Activated T-cell treated with anti-CD3 and anti-CD28 coated beads, Interleukin-2, amount 50 U/mL, for 48 hours (primary cell): ENCODE measurements at regions not wholly inside any gene's neighbourhood (a gene's known extent, or its start where the extent isn't known, plus 50 kb on each side); places are given as distances from the start of the nearest gene placed in this dataset.

ENCODE experiments used
- DNase-seq, 2 experiments: peaks; one replicate each; pipeline ENCODE4 v3.0.0-alpha.2; 2020

DNA sequence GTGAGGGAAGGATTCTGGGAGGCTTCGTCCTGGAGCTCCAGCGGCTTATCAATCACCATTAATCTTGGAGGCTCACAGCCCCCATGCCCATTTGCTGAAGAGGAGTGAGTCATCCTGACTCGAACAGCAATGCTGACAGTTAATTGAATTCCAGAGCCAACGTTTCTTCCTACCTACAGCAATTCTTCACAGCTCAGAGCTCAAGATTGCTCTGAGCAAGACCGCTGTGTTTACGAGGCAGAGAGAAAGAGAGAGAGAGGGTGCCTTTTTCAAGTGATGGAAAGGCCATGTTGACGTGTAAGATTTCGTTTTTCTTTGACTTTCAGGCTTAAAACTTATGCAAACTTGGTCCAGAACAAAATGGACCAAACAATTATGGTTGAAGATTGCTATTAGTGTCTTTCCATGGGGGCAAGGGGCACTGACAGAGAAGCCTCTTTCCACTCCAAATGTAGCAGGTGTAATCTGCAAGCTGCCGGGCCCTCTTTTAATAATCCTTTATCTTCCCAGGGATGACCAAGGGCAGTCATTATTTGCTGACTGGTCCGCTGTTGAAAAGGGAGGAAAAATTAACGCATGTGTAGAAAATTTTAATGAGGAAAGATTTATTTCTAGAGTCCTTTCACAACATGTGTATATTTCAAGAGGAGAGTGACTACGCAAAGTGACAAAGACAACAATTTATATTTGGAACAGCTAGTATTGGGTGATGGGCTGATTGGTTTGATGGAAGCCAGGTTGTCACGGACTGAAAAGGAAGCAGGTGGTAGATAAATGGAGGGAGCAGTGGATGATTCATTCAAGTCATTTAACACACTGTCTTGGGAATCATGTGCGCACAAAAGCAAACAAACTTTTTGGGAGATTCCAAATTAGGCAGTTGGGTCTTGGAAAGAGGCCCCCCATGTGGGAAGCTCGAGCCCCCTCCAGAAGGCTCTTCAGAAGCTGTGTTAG is 136.1 kb upstream of the IRF2BP2 start:
- no peak for DNase-seq

DNA sequence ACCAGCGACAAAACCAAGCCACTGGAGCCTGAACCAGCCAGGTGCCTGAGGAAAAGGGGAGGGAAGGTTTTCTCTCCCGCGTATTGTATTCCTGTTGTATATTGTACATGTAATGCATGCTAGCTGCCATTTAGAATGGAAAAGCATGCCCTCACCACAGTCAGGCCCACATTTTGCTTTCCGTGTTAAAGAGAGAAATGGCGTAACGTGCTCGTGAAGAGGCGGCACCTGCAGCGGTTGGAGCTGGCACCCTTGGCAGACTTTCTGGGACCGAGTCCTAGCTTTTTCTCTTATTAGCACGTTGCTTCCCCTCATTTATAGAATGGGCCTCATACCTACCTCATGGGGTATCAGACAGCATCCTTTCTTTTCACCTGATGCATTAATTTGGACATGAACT is 135.3 kb upstream of the IRF2BP2 start:
- no peak for DNase-seq

GRCh38 chr1:234743791-234744611 is 134.0 kb upstream of the IRF2BP2 start:
- DNase-seq, result no peak

- no peak for DNase-seq
Observed at GRCh38 chr1:234742622-234743021, 132.6 kb upstream of the IRF2BP2 start.

- no peak for DNase-seq
Observed at GRCh38 chr1:234737967-234738314, 128.0 kb upstream of the IRF2BP2 start.

DNA sequence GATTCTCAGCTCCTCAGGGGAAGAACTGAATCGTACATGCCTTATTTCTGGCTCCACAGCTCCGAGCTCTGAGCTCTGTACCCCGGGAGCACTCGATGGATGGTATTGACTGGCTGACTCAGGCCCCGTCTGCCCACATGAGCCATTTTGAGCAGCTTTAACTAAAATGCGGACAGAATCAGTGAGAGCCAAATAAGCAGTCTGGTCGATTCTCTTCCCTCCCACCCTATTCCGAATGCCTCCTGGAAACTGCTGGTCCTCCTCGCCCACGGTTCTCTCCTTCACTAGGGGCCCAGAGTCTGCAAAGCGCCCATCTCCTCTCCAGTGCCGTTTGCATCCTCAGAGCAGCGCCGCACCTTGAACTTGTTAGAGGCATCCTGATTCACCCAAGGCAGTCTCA is 125.9 kb upstream of the IRF2BP2 start:
- no peak for DNase-seq

DNA sequence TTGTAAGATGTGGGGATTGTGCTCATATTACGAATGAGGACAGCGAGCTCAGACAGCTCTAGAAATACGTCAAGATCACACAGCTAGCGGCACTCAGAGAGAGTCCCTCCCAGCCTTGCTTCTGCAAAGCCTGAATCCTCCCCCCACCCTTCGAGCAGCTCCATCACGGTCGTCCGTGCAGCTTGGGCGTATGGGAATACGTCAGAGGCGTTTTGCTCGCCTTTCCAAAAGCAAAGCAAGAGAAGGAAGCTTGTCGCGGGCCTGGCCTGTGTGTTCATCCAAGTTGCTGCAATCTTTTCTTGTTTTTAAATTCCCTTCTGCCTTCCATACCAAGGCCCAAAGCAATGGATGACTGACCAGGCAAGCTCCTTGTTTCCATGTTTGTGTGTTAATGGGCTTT is 125.5 kb upstream of the IRF2BP2 start:
- no peak for DNase-seq

GRCh38 chr1:234734869-234735268 is 124.9 kb upstream of the IRF2BP2 start:
- DNase-seq, result no peak

DNA sequence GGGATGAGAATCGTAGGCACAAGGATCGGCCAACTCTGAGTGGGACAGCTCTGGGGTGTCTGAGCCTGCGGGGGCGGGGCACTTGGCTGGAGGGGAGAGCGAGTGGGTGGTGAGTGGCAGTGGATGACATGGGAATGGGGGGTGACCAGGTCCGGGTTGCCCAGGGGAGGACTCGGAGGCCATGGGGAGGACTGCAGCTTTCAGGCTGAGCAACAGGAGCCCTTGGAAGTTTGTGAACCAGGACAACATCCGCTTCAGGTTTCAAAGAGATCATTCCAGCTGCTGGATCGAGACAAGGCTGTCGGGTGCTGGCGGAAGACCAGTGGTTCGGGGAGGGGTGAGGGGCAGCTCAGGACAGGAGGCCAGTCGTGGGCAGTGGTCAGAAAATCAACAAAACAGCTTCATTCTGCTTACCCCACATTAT is 124.4 kb upstream of the IRF2BP2 start:
- DNase-seq, result no peak

DNA sequence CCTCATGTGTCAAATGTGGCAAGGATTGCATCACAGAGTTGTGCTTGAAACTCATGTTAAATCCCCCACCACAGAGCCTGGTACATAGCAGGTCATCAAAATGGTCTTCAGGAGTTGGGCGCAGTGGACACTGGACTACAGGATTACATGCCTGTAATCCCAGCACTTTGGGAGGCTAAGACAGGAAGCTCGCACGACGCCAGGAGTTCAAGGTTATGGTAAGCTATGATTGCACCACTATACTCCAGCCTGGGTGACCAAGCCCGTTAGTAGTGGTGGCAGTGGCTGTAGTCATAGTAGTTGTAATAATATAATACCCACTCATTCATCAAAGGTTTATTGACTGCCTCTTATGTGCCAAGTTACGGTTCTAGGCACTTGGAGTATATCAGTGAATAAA is 123.4 kb upstream of the IRF2BP2 start:
- DNase-seq, result no peak

DNA sequence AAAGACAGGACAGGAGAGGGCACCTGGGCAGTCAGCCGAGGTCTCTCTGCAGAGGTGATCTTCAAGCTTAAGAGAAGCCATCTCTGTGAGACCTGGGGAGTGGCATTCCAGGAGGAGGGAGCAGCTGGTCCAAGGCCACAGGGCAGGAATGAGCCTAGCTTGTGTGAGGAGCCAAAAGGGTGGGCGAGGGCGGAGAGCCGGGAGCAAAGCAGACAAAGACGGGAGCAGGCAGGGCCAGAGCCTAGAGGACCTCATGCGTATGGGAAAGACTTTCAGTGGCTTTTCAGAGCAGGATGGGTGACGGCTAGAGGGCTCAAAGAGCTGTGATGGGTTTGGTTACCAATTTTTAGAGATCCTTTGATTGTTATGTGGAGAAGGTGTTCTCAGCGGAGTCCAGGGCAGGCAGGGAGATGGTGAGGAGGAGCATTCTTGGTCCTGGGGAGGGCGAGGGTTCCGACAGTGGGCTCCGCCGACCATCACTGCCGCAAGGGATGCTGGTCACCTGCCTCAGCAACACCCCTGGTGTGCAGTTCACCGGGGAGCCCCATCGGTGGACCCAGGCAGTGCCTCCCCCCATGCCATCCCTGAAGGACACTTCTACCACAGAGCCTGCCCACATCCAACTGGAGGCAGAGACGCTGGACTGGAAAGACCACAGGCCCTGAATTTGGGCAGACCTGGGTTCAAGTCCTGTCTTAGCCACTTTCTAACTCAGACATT is 122.9 kb upstream of the IRF2BP2 start:
- DNase-seq, result no peak

DNA sequence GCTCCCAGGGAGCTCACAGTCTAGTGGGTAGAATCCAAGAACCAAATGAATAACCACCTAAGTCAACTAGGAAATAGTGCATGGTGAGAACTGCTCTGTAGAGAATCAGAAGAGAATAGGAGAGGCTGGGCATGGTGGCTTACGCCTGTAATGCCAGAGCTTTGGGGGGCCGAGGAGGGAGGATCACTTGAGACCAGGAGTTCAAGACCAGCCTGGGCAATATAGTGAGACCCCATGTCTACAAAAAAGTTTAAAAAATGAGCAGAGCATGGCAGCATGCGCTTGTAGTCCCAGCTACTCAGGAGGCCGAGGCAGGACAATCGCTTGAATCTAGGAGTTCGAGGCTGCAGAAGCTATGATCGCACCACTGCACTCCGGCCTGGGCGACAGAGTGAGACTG is 122.3 kb upstream of the IRF2BP2 start:
- DNase-seq, result no peak

DNA sequence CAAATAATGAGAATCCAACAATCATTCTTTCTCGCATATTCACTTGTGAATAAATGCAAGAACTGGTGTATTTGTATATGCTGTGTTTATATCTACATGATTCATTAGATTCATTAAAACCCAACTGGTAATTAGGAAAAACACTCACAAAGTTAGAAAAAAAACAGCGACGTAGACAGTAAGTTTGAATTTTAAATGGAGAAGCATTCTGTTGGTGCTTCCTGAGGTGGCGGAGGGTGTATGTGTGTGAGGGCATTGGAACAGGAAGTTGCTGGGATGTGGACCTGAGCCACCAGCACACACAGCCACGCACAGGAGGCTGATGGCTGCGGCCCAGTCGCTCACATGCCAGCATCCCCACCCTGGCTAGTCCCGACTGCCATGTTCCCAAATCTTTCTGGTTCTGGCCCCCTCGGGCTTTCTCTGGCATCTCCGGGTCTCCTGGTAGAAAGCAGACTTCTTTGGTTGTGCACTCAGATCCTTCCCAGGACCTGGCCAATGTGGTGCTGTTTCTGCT is 121.6 kb upstream of the IRF2BP2 start:
- DNase-seq, result peak; percentile 50 to 62

- peak; percentile 65 to 68 for DNase-seq
Observed at GRCh38 chr1:234730770-234731568, 121.0 kb upstream of the IRF2BP2 start.

GRCh38 chr1:234730475-234730769 is 120.4 kb upstream of the IRF2BP2 start:
- DNase-seq, result no peak

DNA sequence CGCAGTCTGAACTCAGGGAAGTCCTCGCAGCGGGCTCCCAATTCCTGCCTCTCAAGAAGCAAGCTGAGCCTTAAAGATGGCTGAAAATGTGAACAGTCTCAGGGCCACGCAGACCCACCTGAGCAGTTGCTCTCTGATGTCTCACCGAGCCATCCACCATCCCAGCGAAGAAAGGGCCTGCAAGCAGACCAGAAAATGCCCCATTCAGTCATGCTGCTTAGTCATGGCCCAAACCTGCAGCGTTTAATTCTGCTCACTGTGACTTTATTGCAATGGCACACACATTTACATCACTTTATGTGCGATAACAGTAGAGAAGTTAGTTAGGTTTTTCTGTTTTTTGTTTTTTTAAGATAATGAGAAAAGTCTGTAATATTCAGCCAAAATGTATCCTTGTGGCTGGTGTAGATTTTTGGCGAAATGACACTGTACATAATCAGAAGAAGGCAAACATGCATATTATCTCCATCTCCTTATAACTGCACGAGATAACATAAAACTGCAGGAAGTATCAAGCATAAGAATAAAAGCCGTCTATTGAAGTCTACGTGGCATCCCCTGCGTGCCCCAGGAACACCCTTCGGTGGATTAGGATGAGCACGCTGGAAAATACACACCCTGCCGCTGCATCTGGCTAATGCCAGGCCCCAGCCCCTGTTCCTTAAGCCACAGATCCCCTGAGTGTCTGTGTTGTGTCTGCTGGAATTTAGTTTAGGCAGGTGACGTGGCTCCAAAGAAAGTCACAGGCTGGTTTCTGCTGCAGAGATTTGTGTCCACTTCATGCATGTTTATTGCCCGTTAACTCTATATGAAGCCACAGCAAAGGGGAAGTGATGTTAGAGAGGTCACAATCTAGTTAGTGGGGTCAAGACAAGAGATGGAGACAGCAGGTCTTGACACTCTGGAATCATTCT is 119.8 kb upstream of the IRF2BP2 start:
- DNase-seq, result no peak

GRCh38 chr1:234728740-234729139 is 118.8 kb upstream of the IRF2BP2 start:
- no peak for DNase-seq

DNA sequence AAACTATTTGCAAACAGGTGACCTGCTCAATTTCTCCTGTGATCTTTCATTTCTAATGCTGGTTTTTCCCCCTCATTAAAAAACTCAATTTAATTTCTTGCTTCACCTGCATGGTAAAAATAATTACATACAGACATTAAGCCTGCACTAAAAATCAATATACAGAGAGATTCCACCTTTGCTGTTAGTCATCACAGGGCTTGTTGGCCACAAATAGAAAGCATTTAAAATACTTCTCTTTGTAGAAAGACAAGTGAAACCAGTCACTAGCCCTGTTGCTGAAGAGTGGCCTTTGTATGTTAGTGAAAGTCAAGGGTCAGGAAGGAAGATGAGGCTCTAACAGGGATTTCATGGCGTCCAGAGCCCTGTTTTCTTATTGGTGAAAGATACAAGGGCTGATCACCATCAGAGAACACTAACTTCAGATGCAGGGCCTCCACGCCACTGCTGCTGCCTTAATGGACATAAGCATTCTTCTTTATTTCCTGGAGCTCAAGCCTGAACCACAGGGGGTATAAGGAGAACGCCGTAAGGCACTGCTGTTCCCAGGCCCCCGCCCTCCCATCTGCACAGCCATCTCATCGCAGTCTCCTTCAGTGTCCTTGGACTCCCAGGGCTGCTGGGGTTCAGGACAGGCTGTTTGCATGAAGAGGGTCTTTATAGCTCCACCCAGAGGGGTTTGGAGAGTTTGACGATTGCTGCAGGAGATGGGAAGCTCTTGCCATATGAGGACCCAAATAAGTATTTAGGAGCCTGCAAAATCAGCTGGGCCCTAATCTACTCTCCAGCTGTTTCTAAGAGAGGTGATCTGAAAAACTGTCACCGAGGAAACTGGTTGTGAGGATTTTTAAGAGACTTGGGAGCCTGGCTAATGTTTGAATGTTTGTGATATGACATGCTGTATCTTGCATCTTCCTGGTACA is 117.3 kb upstream of the IRF2BP2 start:
- no peak for DNase-seq

- no peak for DNase-seq
Observed at GRCh38 chr1:234726359-234726943, 116.5 kb upstream of the IRF2BP2 start.
